Psoas muscle (tissue), 7 donors: ENCODE measurements at regions not wholly inside any gene's neighbourhood (a gene's known extent, or its start where the extent isn't known, plus 50 kb on each side); places are given as distances from the start of the nearest gene placed in this dataset.

ENCODE experiments used
- ATAC-seq, 4 donors: fragments of 200-7000 bp; cut with Tn5 transposase; one replicate each; pipeline ENCODE4 v1.9.1; 2020; ENCODE audit warnings: moderate library complexity in 3 of 4, mild to moderate bottlenecking in 2 of 4
- DNase-seq, 2 donors: peaks; one replicate each; pipeline ENCODE4 v3.0.0-alpha.2; 2020
- H3K27ac ChIP-seq: fragments of 200-600 bp; one replicate; pipeline ENCODE4 v1.8.0; 2022
- H3K27me3 ChIP-seq, 3 donors: fragments of 200-600 bp in 1 of 3; one replicate each; pipeline versions ENCODE4 v1.6.1 to v1.8.0; 2013 to 2022; ENCODE audit warnings: low read length in 2 of 3, mild to moderate bottlenecking in 2 of 3, moderate library complexity in 1 of 3; ENCODE audit not compliant: insufficient read depth in 3 of 3
- H3K36me3 ChIP-seq, 2 donors: fragments of 200-600 bp in 1 of 2; one replicate each; pipeline versions ENCODE4 v1.6.1 to v1.8.0; 2013 to 2022; ENCODE audit warnings: low read depth in 1 of 2, mild to moderate bottlenecking in 1 of 2, moderate library complexity in 1 of 2; ENCODE audit not compliant: insufficient read depth in 1 of 2
- H3K4me1 ChIP-seq: fragments of 200-600 bp; one replicate; pipeline ENCODE4 v1.8.0; 2022
- H3K4me3 ChIP-seq: fragments of 200-600 bp; one replicate; pipeline ENCODE4 v1.8.0; 2022; ENCODE audit warnings: mild to moderate bottlenecking
- H3K9me3 ChIP-seq: fragments of 200-600 bp; one replicate; pipeline ENCODE4 v1.8.0; 2022
- WGBS, 3 donors: extraction: QIAGEN DNeasy Blood & Tissue Kit; methylation state at CpG; one replicate each; pipeline versions ENCODE4 v1.1.6 to v1.1.7; 2013; 5-methylcytosine and 5-hydroxymethylcytosine counted together
- intact Hi-C, 2 donors: fragments of 100-400 bp; cut with DNase I; formaldehyde crosslinking; loops; one replicate each; pipeline versions ENCODE4 v1.11.0 to v1.14.2; 2022
- TF ChIP-seq, protein P1 (sequence below): fragments of 200-600 bp; IDR thresholded peaks from one replicate; pipeline ENCODE4 v1.8.0; 2022; ENCODE audit warnings: antibody characterized with exemption
- donor health status: healthy with polysubstance abuse.
- donor health status: DM: no; HTN: no; CAD: no; lungs with moderate emphysema.
- donor health status: Bipolar disorder and iron deficiency.
- donor health status: healthy.
- donor health status: DM: yes; HTN: yes; CAD: no.
- donor health status: DM: no; HTN: no; CAD: no.
- donor health status: DM: yes; HTN: yes; CAD: no.

GRCh38 chr10:44822349-44822748 lies 88.8 kb upstream of the TMEM72 start:
- 91 to 96% (median 96%) methylated on average over 3 of the region's 3 CpGs for WGBS, 3 donors
- DNase-seq, result no peak
- intact Hi-C loops, result no loop called here
- H3K4me1 ChIP-seq, result no peaks in the 10 kb centered on the region
- TF ChIP-seq, protein P1, sequence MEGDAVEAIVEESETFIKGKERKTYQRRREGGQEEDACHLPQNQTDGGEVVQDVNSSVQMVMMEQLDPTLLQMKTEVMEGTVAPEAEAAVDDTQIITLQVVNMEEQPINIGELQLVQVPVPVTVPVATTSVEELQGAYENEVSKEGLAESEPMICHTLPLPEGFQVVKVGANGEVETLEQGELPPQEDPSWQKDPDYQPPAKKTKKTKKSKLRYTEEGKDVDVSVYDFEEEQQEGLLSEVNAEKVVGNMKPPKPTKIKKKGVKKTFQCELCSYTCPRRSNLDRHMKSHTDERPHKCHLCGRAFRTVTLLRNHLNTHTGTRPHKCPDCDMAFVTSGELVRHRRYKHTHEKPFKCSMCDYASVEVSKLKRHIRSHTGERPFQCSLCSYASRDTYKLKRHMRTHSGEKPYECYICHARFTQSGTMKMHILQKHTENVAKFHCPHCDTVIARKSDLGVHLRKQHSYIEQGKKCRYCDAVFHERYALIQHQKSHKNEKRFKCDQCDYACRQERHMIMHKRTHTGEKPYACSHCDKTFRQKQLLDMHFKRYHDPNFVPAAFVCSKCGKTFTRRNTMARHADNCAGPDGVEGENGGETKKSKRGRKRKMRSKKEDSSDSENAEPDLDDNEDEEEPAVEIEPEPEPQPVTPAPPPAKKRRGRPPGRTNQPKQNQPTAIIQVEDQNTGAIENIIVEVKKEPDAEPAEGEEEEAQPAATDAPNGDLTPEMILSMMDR, result no peak
- ATAC-seq, result no peak
- H3K27ac ChIP-seq, result no peak overlapping the region
- no peaks in the 10 kb centered on the region for H3K27me3 ChIP-seq
- H3K4me3 ChIP-seq, result no peak overlapping the region
- H3K9me3 ChIP-seq, result no peaks in the 10 kb centered on the region
- no peaks in the 10 kb centered on the region for H3K36me3 ChIP-seq

GRCh38 chr10:44822966-44823365 lies 88.2 kb upstream of the TMEM72 start:
- ATAC-seq (no peak), DNase-seq (no peak)
- intact Hi-C loops, result no loop called here
- no peaks in the 10 kb centered on the region for H3K27me3 ChIP-seq
- H3K27ac ChIP-seq, result no peak overlapping the region
- H3K9me3 ChIP-seq, result no peaks in the 10 kb centered on the region
- no peaks in the 10 kb centered on the region for H3K36me3 ChIP-seq
- WGBS, 3 donors, result 94 to 95% (median 94%) methylated on average over 4 of the region's 4 CpGs
- TF ChIP-seq, protein P1, result no peak
- no peaks in the 10 kb centered on the region for H3K4me1 ChIP-seq
- H3K4me3 ChIP-seq, result no peak overlapping the region

DNA sequence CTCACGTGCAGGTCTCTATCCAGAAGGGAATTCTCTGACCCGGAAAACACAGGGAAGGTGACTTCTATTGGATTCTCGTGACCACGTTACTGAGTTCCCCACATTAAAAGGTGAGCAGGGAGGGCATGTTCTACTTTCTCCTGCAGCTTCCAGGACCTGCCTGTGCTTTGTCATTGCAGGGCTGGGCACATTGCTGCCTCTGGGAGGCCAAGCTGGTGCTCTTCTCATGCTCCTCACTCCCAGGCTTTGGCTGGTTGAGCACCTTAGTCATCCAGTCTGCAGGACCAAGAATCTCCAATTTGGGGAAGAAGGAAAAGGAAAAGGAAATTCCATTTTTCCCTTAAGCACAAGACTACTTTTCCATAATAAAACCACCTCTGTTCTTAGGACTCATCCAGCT lies 86.5 kb upstream of the TMEM72 start:
- WGBS, 3 donors, result 77 to 94% (median 89%) methylated on average over 4 of the region's 4 CpGs
- Histone ChIP-seq H3K36me3 (no peaks in the 10 kb centered on the region), H3K27me3 (no peaks in the 10 kb centered on the region), H3K4me1 (peaks cover 3% of the 10 kb centered on the region), H3K9me3 (no peaks in the 10 kb centered on the region), H3K4me3 (no peak overlapping the region), H3K27ac (no peak overlapping the region)
- no peak for ATAC-seq
- intact Hi-C loops, result no loop called here
- TF ChIP-seq, protein P1, result no peak
- no peak for DNase-seq

- DNase-seq, result no peak
- TF ChIP-seq, protein P1, result no peak
- Histone ChIP-seq H3K36me3 (no peaks in the 10 kb centered on the region), H3K4me1 (peaks cover 3% of the 10 kb centered on the region), H3K27ac (no peak overlapping the region), H3K9me3 (no peaks in the 10 kb centered on the region), H3K4me3 (no peak overlapping the region), H3K27me3 (no peaks in the 10 kb centered on the region)
- 65 to 74% (median 67%) methylated on average over 13 of the region's 13 CpGs for WGBS, 3 donors
- intact Hi-C loops, result no loop called here
- no peak for ATAC-seq
Measured at GRCh38 chr10:44827431-44828006, 83.6 kb upstream of the TMEM72 start.

GRCh38 chr10:44828508-44829142 lies 82.5 kb upstream of the TMEM72 start:
- Histone ChIP-seq H3K9me3 (no peaks in the 10 kb centered on the region), H3K36me3 (no peaks in the 10 kb centered on the region), H3K27ac (no peak overlapping the region), H3K27me3 (no peaks in the 10 kb centered on the region), H3K4me3 (no peak overlapping the region), H3K4me1 (peaks cover 3% of the 10 kb centered on the region)
- intact Hi-C loops, result no loop called here
- ATAC-seq (peak in 1 of 4 donors; percentile 40), DNase-seq (peak in 1 of 2 donors; percentile 29)
- 19 to 31% (median 20%) methylated on average over 17 of the region's 17 CpGs for WGBS, 3 donors
- TF ChIP-seq, protein P1, result no peak
